HEK293 (cell line): ENCODE measurements at regions not wholly inside any gene's neighbourhood (a gene's known extent, or its start where the extent isn't known, plus 50 kb on each side); places are given as distances from the start of the nearest gene placed in this dataset.

ENCODE experiments used
- CTCF ChIA-PET: fragments of 350-600 bp; formaldehyde crosslinking; extraction: SDS; loops from one replicate; lab custom pipeline; 2021; ENCODE audit warnings: antibody characterized with exemption; lab: Yijun Ruan, JAX
- POLR2A ChIA-PET: fragments of 300-600 bp; formaldehyde crosslinking; extraction: SDS; loops from one replicate; lab custom pipeline; 2020; ENCODE audit warnings: antibody characterized with exemption, inconsistent platforms; lab: Yijun Ruan, JAX
- H3K27ac ChIP-seq: fragments of 200-500 bp; sonication (Bioruptor generic); 2 replicates; pipeline ENCODE4 v1.5.1; 2014; ENCODE audit warnings: low read depth, low read length, control low read depth, inconsistent platforms; ENCODE audit errors: extremely low read depth
- H3K36me3 ChIP-seq, 2 experiments: fragments of 200-500 bp in 1 of 2; sonication (Bioruptor generic) in 1 of 2; 1 replicate in 1 of 2; 2 replicates in 1 of 2; pipeline ENCODE4 v1.5.1; 2014 to 2017; ENCODE audit warnings: inconsistent platforms in 2 of 2, low read length in 2 of 2; ENCODE audit not compliant: control insufficient read depth in 2 of 2, insufficient read depth in 1 of 2
- H3K4me1 ChIP-seq: fragments of 200-500 bp; sonication (Bioruptor generic); 2 replicates; pipeline ENCODE4 v1.5.1; 2014; ENCODE audit warnings: mild to moderate bottlenecking, low read length, inconsistent platforms; ENCODE audit not compliant: control insufficient read depth, insufficient read depth
- H3K4me3 ChIP-seq: 2 replicates; pipeline ENCODE4 v1.5.1; 2011; ENCODE audit warnings: low read depth, mild to moderate bottlenecking, control low read depth, low read length, moderate library complexity
- H3K9me3 ChIP-seq: fragments of 200-500 bp; sonication (Bioruptor generic); 2 replicates; pipeline ENCODE4 v1.5.1; 2014; ENCODE audit warnings: low read depth, low read length, inconsistent platforms; ENCODE audit not compliant: control insufficient read depth, insufficient read depth
- CTCF ChIP-seq: fragments of 450-650 bp; formaldehyde crosslinking; IDR thresholded peaks from 2 replicates; pipeline ENCODE4 v1.5.1; 2016; ENCODE audit warnings: missing biosample characterization, missing genetic modification characterization
- GLI2 ChIP-seq: fragments of 450-650 bp; formaldehyde crosslinking; IDR thresholded peaks from 2 replicates; pipeline ENCODE4; 2017; ENCODE audit warnings: missing biosample characterization, missing genetic modification characterization, low read depth, borderline replicate concordance
- IKZF3 ChIP-seq: fragments of 450-650 bp; IDR thresholded peaks from 2 replicates; pipeline ENCODE4 v1.5.0; 2018; ENCODE audit warnings: missing biosample characterization, mild to moderate bottlenecking, missing genetic modification characterization, moderate library complexity
- KLF7 ChIP-seq: fragments of 450-650 bp; formaldehyde crosslinking; IDR thresholded peaks from 2 replicates; pipeline ENCODE4 v1.5.1; 2016; ENCODE audit warnings: missing biosample characterization, missing genetic modification characterization, borderline replicate concordance
- PRDM2 ChIP-seq: fragments of 450-650 bp; formaldehyde crosslinking; IDR thresholded peaks from 2 replicates; pipeline ENCODE4 v1.5.1; 2016; ENCODE audit warnings: missing biosample characterization, missing genetic modification characterization, borderline replicate concordance
- SETDB1 ChIP-seq: IDR thresholded peaks from one replicate; pipeline ENCODE4 v1.6.1; 2017; ENCODE audit warnings: mild to moderate bottlenecking, low read length, moderate library complexity, mixed read lengths; ENCODE audit not compliant: insufficient read length
- ZNF10 ChIP-seq: fragments of 450-650 bp; formaldehyde crosslinking; IDR thresholded peaks from 2 replicates; pipeline ENCODE4 v1.5.1; 2017; ENCODE audit warnings: missing biosample characterization, missing genetic modification characterization
- ZNF114 ChIP-seq: fragments of 450-650 bp; formaldehyde crosslinking; IDR thresholded peaks from 2 replicates; pipeline ENCODE4 v1.5.0; 2017; ENCODE audit warnings: missing biosample characterization, missing genetic modification characterization
- ZNF121 ChIP-seq: fragments of 450-650 bp; formaldehyde crosslinking; IDR thresholded peaks from 2 replicates; pipeline ENCODE4 v1.5.1; 2016; ENCODE audit warnings: missing biosample characterization, missing genetic modification characterization
- ZNF132 ChIP-seq: fragments of 450-650 bp; formaldehyde crosslinking; IDR thresholded peaks from 2 replicates; pipeline ENCODE4 v1.5.1; 2017; ENCODE audit warnings: missing biosample characterization, missing genetic modification characterization, borderline replicate concordance
- ZNF174 ChIP-seq: fragments of 450-650 bp; formaldehyde crosslinking; IDR thresholded peaks from 2 replicates; pipeline ENCODE4 v1.5.0; 2017; ENCODE audit warnings: missing biosample characterization, mild to moderate bottlenecking, missing genetic modification characterization
- ZNF184 ChIP-seq: fragments of 450-650 bp; IDR thresholded peaks from 2 replicates; pipeline ENCODE4 v1.5.1; 2018; ENCODE audit warnings: missing biosample characterization, mild to moderate bottlenecking, missing genetic modification characterization
- ZNF2 ChIP-seq: fragments of 450-650 bp; formaldehyde crosslinking; IDR thresholded peaks from 2 replicates; pipeline ENCODE4 v1.5.1; 2016; ENCODE audit warnings: missing biosample characterization, missing genetic modification characterization
- ZNF221 ChIP-seq: fragments of 450-650 bp; formaldehyde crosslinking; IDR thresholded peaks from 2 replicates; pipeline ENCODE4 v1.5.1; 2017; ENCODE audit warnings: missing biosample characterization, missing genetic modification characterization, borderline replicate concordance
- ZNF23 ChIP-seq: fragments of 450-650 bp; formaldehyde crosslinking; IDR thresholded peaks from 2 replicates; pipeline ENCODE4 v1.5.1; 2016; ENCODE audit warnings: missing biosample characterization, missing genetic modification characterization, borderline replicate concordance
- ZNF26 ChIP-seq: fragments of 450-650 bp; formaldehyde crosslinking; IDR thresholded peaks from 2 replicates; pipeline ENCODE4 v1.5.1; 2016; ENCODE audit warnings: missing biosample characterization, missing genetic modification characterization
- ZNF350 ChIP-seq: fragments of 450-650 bp; formaldehyde crosslinking; IDR thresholded peaks from 2 replicates; pipeline ENCODE4 v1.5.0; 2017; ENCODE audit warnings: missing biosample characterization, mild to moderate bottlenecking, missing genetic modification characterization
- ZNF449 ChIP-seq: fragments of 450-650 bp; formaldehyde crosslinking; IDR thresholded peaks from 2 replicates; pipeline ENCODE4 v1.5.1; 2017; ENCODE audit warnings: missing biosample characterization, mild to moderate bottlenecking, missing genetic modification characterization, moderate library complexity
- ZNF596 ChIP-seq: fragments of 450-650 bp; IDR thresholded peaks from 2 replicates; pipeline ENCODE4 v1.5.0; 2018; ENCODE audit warnings: missing biosample characterization, mild to moderate bottlenecking, missing genetic modification characterization, moderate library complexity
- ZNF639 ChIP-seq: fragments of 450-650 bp; formaldehyde crosslinking; IDR thresholded peaks from 2 replicates; pipeline ENCODE4 v1.5.1; 2016; ENCODE audit warnings: missing biosample characterization, missing genetic modification characterization

GRCh38 chr4:92170340-92170739, 133.4 kb upstream of the GRID2 start:
- Histone ChIP-seq H3K36me3 (no peaks in the 10 kb centered on the region), H3K9me3 (no peaks in the 10 kb centered on the region)
- ChIA-PET CTCF (no interaction called here), POLR2A (no interaction called here)
- TF ChIP-seq ZNF2 (tag by site-specific recombination), result no peak
- TF ChIP-seq ZNF639 (tag by site-specific recombination), result no peak
- no peak for TF ChIP-seq PRDM2 (tag by site-specific recombination)
- no peak for TF ChIP-seq ZNF221
- no peak for TF ChIP-seq ZNF350 (tag by site-specific recombination)
- no peak for TF ChIP-seq IKZF3 (tag by site-specific recombination)
- TF ChIP-seq SETDB1, result no peak
- TF ChIP-seq ZNF184 (tag by site-specific recombination), result no peak
- TF ChIP-seq, all 188 proteins: peak for 0
- Histone ChIP-seq H3K4me3 (no peak overlapping the region), H3K4me1 (no peaks in the 10 kb centered on the region), H3K27ac (no peak overlapping the region)

GRCh38 chr4:92172203-92172602, 131.6 kb upstream of the GRID2 start:
- TF ChIP-seq ZNF23 (tag by site-specific recombination) (no peak), GLI2 (no peak), ZNF174 (tag by site-specific recombination) (no peak), ZNF132 (tag by site-specific recombination) (no peak), ZNF121 (no peak), ZNF449 (no peak), ZNF26 (tag by site-specific recombination) (no peak), ZNF596 (tag by site-specific recombination) (no peak), ZNF10 (no peak), ZNF114 (tag by site-specific recombination) (no peak), CTCF (tag by site-specific recombination) (no peak), KLF7 (no peak)
- Histone ChIP-seq H3K27ac (no peak overlapping the region), H3K36me3 (no peaks in the 10 kb centered on the region), H3K9me3 (no peaks in the 10 kb centered on the region), H3K4me1 (no peaks in the 10 kb centered on the region), H3K4me3 (no peak overlapping the region)
- ChIA-PET CTCF (no interaction called here), POLR2A (no interaction called here)
